ENCODE measurements at regions not wholly inside any gene's neighbourhood (a gene's known extent, or its start where the extent isn't known, plus 50 kb on each side); places are given as distances from the start of the nearest gene placed in this dataset.

DNA sequence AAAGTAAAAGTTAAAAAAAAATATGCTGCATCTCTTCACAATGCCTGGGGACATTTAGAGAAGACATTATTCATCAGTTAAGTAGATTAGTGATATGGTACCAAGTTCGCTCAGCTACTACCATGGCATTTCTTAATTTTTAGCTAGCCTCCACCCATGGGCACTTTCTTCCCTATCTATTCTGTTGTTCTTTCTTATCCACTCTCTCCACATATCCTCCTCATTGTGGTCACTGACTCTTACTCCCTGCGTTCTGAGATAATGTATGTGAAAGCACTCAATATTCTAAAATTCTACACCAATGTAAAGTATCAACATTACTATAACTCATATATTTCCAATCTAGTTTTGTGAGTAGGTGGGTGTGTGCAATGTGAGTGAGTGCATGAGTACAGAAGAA, 609.7 kb upstream of the DAB2 start:
- no peak for DNase-seq
- H3K9me3 ChIP-seq, result no peaks in the 10 kb centered on the region
- in situ Hi-C loops (cut with MboI; ENCODE audit: low pct_ligation_motif_present in 1 of 4, low pct_unique_long_range_greater_than_20kb in 1 of 4, low sequenced_read_pairs in 3 of 4) (no loop called here), intact Hi-C loops (cut with DNase I; ENCODE audit: low total_unique reads) (no loop called here)
- TF ChIP-seq, protein P1, sequence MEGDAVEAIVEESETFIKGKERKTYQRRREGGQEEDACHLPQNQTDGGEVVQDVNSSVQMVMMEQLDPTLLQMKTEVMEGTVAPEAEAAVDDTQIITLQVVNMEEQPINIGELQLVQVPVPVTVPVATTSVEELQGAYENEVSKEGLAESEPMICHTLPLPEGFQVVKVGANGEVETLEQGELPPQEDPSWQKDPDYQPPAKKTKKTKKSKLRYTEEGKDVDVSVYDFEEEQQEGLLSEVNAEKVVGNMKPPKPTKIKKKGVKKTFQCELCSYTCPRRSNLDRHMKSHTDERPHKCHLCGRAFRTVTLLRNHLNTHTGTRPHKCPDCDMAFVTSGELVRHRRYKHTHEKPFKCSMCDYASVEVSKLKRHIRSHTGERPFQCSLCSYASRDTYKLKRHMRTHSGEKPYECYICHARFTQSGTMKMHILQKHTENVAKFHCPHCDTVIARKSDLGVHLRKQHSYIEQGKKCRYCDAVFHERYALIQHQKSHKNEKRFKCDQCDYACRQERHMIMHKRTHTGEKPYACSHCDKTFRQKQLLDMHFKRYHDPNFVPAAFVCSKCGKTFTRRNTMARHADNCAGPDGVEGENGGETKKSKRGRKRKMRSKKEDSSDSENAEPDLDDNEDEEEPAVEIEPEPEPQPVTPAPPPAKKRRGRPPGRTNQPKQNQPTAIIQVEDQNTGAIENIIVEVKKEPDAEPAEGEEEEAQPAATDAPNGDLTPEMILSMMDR (IDR thresholded peaks at IDR 0.05), result no peak
- TF ChIP-seq EP300 (IDR thresholded peaks at IDR 0.05; ENCODE audit: low read depth), result no peak
- no peak for TF ChIP-seq POLR2AphosphoS5 (IDR thresholded peaks at IDR 0.05)
- no peak for TF ChIP-seq POLR2A (IDR thresholded peaks at IDR 0.05)
- no peak overlapping the region for H3K27ac ChIP-seq
- no peaks in the 10 kb centered on the region for H3K36me3 ChIP-seq
- H3K4me3 ChIP-seq, result no peak overlapping the region
- no peaks in the 10 kb centered on the region for H3K27me3 ChIP-seq
- 88 to 93% methylated on average over 2 of the region's 2 CpGs for WGBS, 2 donors (ENCODE audit: low coverage in 1 of 2)
- H3K4me1 ChIP-seq, result peaks cover 0 to 9% (median 0%) of the 10 kb centered on the region in 4 donors

DNA sequence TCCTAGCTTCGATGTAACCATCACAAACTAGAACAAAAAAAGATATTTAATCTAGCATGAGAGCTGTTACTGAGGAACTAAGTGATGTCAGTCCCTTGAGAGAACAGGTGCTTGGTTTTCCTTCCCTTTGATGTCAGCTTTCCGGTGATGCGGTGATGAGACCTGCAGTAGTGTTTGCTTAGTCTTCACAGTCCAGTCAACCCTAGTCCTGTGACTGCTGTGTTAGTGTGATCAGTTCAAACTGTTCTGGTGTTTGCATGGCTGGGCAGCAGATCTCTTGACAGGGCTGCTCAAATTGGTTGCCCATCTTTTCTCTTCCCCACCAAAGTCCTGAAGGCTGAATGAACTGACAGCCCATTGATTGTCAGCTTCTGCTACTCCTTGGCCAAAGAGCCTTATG, 608.6 kb upstream of the DAB2 start:
- H3K9me3 ChIP-seq, result no peaks in the 10 kb centered on the region

DNA sequence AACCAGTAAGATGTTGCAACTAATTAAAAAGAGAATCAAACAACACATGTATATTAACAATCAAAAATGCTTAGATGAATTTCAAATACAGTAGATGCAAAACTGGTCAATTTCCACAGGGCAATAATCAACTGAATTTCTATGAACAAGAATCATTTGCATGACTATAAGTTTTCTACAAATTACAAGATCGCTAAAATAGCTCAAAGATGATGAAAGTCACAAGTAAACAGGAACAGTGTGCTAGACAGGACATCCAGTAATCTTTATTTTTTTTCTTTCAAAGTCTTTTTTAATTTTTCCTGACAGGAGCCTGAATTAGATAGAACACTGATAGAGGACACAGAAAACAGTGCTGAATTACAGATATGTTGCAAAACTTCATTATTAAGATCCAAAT, 608.2 kb upstream of the DAB2 start:
- TF ChIP-seq, protein P1 (IDR thresholded peaks at IDR 0.05), result no peak
- TF ChIP-seq POLR2A (IDR thresholded peaks at IDR 0.05) (no peak), POLR2AphosphoS5 (IDR thresholded peaks at IDR 0.05) (no peak), EP300 (IDR thresholded peaks at IDR 0.05; ENCODE audit: low read depth) (no peak)
- Histone ChIP-seq H3K27ac (no peak overlapping the region), H3K4me3 (no peak overlapping the region), H3K4me1 (peaks cover 0 to 5% (median 0%) of the 10 kb centered on the region in 4 donors), H3K9me3 (no peaks in the 10 kb centered on the region), H3K27me3 (no peaks in the 10 kb centered on the region), H3K36me3 (no peaks in the 10 kb centered on the region)
- in situ Hi-C loops (cut with MboI; ENCODE audit: low pct_ligation_motif_present in 1 of 4, low pct_unique_long_range_greater_than_20kb in 1 of 4, low sequenced_read_pairs in 3 of 4) (no loop called here), intact Hi-C loops (cut with DNase I; ENCODE audit: low total_unique reads) (no loop called here)
- no peak for DNase-seq
- WGBS, 2 donors (ENCODE audit: low coverage in 1 of 2), result 71 to 92% methylated on average over 1 of the region's 1 CpG

More for the DNA sequence above, 608.6 kb upstream of the DAB2 start:
- in situ Hi-C loops (cut with MboI; ENCODE audit: low pct_ligation_motif_present in 1 of 4, low pct_unique_long_range_greater_than_20kb in 1 of 4, low sequenced_read_pairs in 3 of 4), result no loop called here
- Histone ChIP-seq H3K27me3 (no peaks in the 10 kb centered on the region), H3K4me1 (peaks cover 0 to 9% (median 0%) of the 10 kb centered on the region in 4 donors), H3K36me3 (no peaks in the 10 kb centered on the region), H3K27ac (no peak overlapping the region), H3K4me3 (no peak overlapping the region)
- intact Hi-C loops (cut with DNase I; ENCODE audit: low total_unique reads), result no loop called here
- DNase-seq, result peak; percentile 13
- TF ChIP-seq POLR2AphosphoS5 (IDR thresholded peaks at IDR 0.05) (no peak), EP300 (IDR thresholded peaks at IDR 0.05; ENCODE audit: low read depth) (no peak), POLR2A (IDR thresholded peaks at IDR 0.05) (no peak)
- TF ChIP-seq, protein P1 (IDR thresholded peaks at IDR 0.05), result no peak
- WGBS, 2 donors (ENCODE audit: low coverage in 1 of 2), result 67 to 73% methylated on average over 1 to 3 of the region's 3 CpGs

DNA sequence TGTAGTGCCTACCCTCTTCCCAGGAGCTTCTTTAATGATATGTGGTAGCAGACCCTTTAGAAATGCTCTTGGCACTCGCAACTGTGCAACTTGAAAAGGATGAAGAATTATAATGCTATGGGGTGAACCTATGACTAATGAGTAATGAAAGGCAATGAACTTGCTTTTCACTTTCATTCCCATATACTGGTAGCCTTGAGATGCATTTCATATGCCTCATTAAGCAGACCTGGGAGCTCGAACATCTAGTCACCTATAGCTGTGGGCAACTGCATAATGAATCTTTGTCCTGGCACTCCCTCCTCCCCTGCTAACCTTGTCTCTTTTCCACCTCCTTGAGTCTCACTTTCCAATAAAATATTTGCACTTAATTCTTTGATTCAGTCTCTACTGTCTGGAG, 605.9 kb upstream of the DAB2 start:
- Histone ChIP-seq H3K9me3 (no peaks in the 10 kb centered on the region), H3K27ac (no peak overlapping the region), H3K4me1 (peaks cover 0 to 3% (median 0%) of the 10 kb centered on the region in 4 donors), H3K27me3 (no peaks in the 10 kb centered on the region), H3K4me3 (no peak overlapping the region), H3K36me3 (no peaks in the 10 kb centered on the region)
- intact Hi-C loops (cut with DNase I; ENCODE audit: low total_unique reads), result no loop called here
- TF ChIP-seq, protein P1 (IDR thresholded peaks at IDR 0.05), result no peak
- TF ChIP-seq POLR2AphosphoS5 (IDR thresholded peaks at IDR 0.05) (no peak), EP300 (IDR thresholded peaks at IDR 0.05; ENCODE audit: low read depth) (no peak), POLR2A (IDR thresholded peaks at IDR 0.05) (no peak)
- no peak for DNase-seq
- in situ Hi-C loops (cut with MboI; ENCODE audit: low pct_ligation_motif_present in 1 of 4, low pct_unique_long_range_greater_than_20kb in 1 of 4, low sequenced_read_pairs in 3 of 4), result no loop called here
- 88 to 90% methylated on average over 2 of the region's 2 CpGs for WGBS, 2 donors (ENCODE audit: low coverage in 1 of 2)

All from transverse colon (tissue), 4 donors.